ENCODE measurements at regions not wholly inside any gene's neighbourhood (a gene's known extent, or its start where the extent isn't known, plus 50 kb on each side); places are given as distances from the start of the nearest gene placed in this dataset.

GRCh38 chr3:17932136-17932771, 189.8 kb upstream of the TBC1D5 start:
- CTCF ChIA-PET: no interaction called here
- Mint-ChIP-seq H3K27me3 (ENCODE audit: low read depth) (peaks cover 8% of the 10 kb centered on the region), H3K4me3 (no peak overlapping the region), H3K4me1 (ENCODE audit: low read depth) (no peaks in the 10 kb centered on the region), H3K27ac (no peak overlapping the region), H3K36me3 (ENCODE audit: low read depth) (no peaks in the 10 kb centered on the region), H3K9me3 (no peaks in the 10 kb centered on the region)
- intact Hi-C loops (cut with micrococcal nuclease): no loop called here
- DNase-seq: no peak

- DNase-seq: no peak
- Mint-ChIP-seq H3K27me3 (ENCODE audit: low read depth) (peaks cover 8% of the 10 kb centered on the region), H3K9me3 (no peaks in the 10 kb centered on the region), H3K4me1 (ENCODE audit: low read depth) (no peaks in the 10 kb centered on the region), H3K27ac (no peak overlapping the region), H3K4me3 (no peak overlapping the region), H3K36me3 (ENCODE audit: low read depth) (no peaks in the 10 kb centered on the region)
- CTCF ChIA-PET: interaction anchor here (0.6 kb wide), 1 partner anchor 991 kb away, joined by 3 read pairs; no protein-coding TSS in a partner anchor
- intact Hi-C loops (cut with micrococcal nuclease): no loop called here
Observed at GRCh38 chr3:17931131-17931530, 188.7 kb upstream of the TBC1D5 start.

- intact Hi-C loops (cut with micrococcal nuclease): no loop called here
- no peak for DNase-seq
- Mint-ChIP-seq H3K4me1 (ENCODE audit: low read depth) (no peaks in the 10 kb centered on the region), H3K27me3 (ENCODE audit: low read depth) (peaks cover 4% of the 10 kb centered on the region), H3K36me3 (ENCODE audit: low read depth) (no peaks in the 10 kb centered on the region), H3K4me3 (no peak overlapping the region), H3K27ac (no peak overlapping the region), H3K9me3 (no peaks in the 10 kb centered on the region)
- CTCF ChIA-PET: interaction anchor here (1.0 kb wide), 1 partner anchor 183 kb away, joined by 3 read pairs; no protein-coding TSS in a partner anchor
Observed at GRCh38 chr3:17928502-17929145, 186.2 kb upstream of the TBC1D5 start.

- no peak for DNase-seq
- CTCF ChIA-PET: no interaction called here
- H3K4me1 Mint-ChIP-seq (ENCODE audit: low read depth): no peaks in the 10 kb centered on the region
- no peaks in the 10 kb centered on the region for H3K36me3 Mint-ChIP-seq (ENCODE audit: low read depth)
- H3K4me3 Mint-ChIP-seq: no peak overlapping the region
- intact Hi-C loops (cut with micrococcal nuclease): no loop called here
- H3K27ac Mint-ChIP-seq: no peak overlapping the region
- H3K9me3 Mint-ChIP-seq: no peaks in the 10 kb centered on the region
- H3K27me3 Mint-ChIP-seq (ENCODE audit: low read depth): peaks cover 2% of the 10 kb centered on the region
Observed at GRCh38 chr3:17927036-17927435, 184.6 kb upstream of the TBC1D5 start.

- Mint-ChIP-seq H3K4me1 (ENCODE audit: low read depth) (no peaks in the 10 kb centered on the region), H3K4me3 (no peak overlapping the region), H3K36me3 (ENCODE audit: low read depth) (no peaks in the 10 kb centered on the region), H3K9me3 (no peaks in the 10 kb centered on the region), H3K27ac (no peak overlapping the region), H3K27me3 (ENCODE audit: low read depth) (peaks cover 8% of the 10 kb centered on the region)
- intact Hi-C loops (cut with micrococcal nuclease): no loop called here
- CTCF ChIA-PET: no interaction called here
- no peak for DNase-seq
Observed at GRCh38 chr3:17915341-17915740, 172.9 kb upstream of the TBC1D5 start.

- H3K27me3 Mint-ChIP-seq (ENCODE audit: low read depth): peaks cover 8% of the 10 kb centered on the region
- H3K4me3 Mint-ChIP-seq: no peak overlapping the region
- H3K27ac Mint-ChIP-seq: no peak overlapping the region
- no peak for DNase-seq
- H3K4me1 Mint-ChIP-seq (ENCODE audit: low read depth): no peaks in the 10 kb centered on the region
- CTCF ChIA-PET: no interaction called here
- H3K9me3 Mint-ChIP-seq: no peaks in the 10 kb centered on the region
- no peaks in the 10 kb centered on the region for H3K36me3 Mint-ChIP-seq (ENCODE audit: low read depth)
- intact Hi-C loops (cut with micrococcal nuclease): no loop called here
Observed at GRCh38 chr3:17913359-17913758, 170.9 kb upstream of the TBC1D5 start.

GRCh38 chr3:17911986-17912760, 169.7 kb upstream of the TBC1D5 start:
- Mint-ChIP-seq H3K4me3 (no peak overlapping the region), H3K27ac (no peak overlapping the region), H3K27me3 (ENCODE audit: low read depth) (peaks cover 8% of the 10 kb centered on the region), H3K9me3 (no peaks in the 10 kb centered on the region), H3K36me3 (ENCODE audit: low read depth) (no peaks in the 10 kb centered on the region), H3K4me1 (ENCODE audit: low read depth) (no peaks in the 10 kb centered on the region)
- no peak for DNase-seq
- intact Hi-C loops (cut with micrococcal nuclease): no loop called here
- CTCF ChIA-PET: no interaction called here

- no peak overlapping the region for H3K4me3 Mint-ChIP-seq
- CTCF ChIA-PET: no interaction called here
- intact Hi-C loops (cut with micrococcal nuclease): no loop called here
- no peaks in the 10 kb centered on the region for H3K36me3 Mint-ChIP-seq (ENCODE audit: low read depth)
- peaks cover 8% of the 10 kb centered on the region for H3K27me3 Mint-ChIP-seq (ENCODE audit: low read depth)
- DNase-seq: no peak
- no peaks in the 10 kb centered on the region for H3K9me3 Mint-ChIP-seq
- no peak overlapping the region for H3K27ac Mint-ChIP-seq
- no peaks in the 10 kb centered on the region for H3K4me1 Mint-ChIP-seq (ENCODE audit: low read depth)
Observed at GRCh38 chr3:17910922-17911321, 168.5 kb upstream of the TBC1D5 start.

- H3K27ac Mint-ChIP-seq: no peak overlapping the region
- H3K4me3 Mint-ChIP-seq: no peak overlapping the region
- intact Hi-C loops (cut with micrococcal nuclease): no loop called here
- H3K9me3 Mint-ChIP-seq: no peaks in the 10 kb centered on the region
- H3K36me3 Mint-ChIP-seq (ENCODE audit: low read depth): no peaks in the 10 kb centered on the region
- DNase-seq: no peak
- CTCF ChIA-PET: no interaction called here
- H3K4me1 Mint-ChIP-seq (ENCODE audit: low read depth): no peaks in the 10 kb centered on the region
- H3K27me3 Mint-ChIP-seq (ENCODE audit: low read depth): peaks cover 8% of the 10 kb centered on the region
Observed at GRCh38 chr3:17909714-17910113, 167.3 kb upstream of the TBC1D5 start.

- H3K9me3 Mint-ChIP-seq: no peaks in the 10 kb centered on the region
- no peaks in the 10 kb centered on the region for H3K4me1 Mint-ChIP-seq (ENCODE audit: low read depth)
- CTCF ChIA-PET: no interaction called here
- no peaks in the 10 kb centered on the region for H3K36me3 Mint-ChIP-seq (ENCODE audit: low read depth)
- no peak overlapping the region for H3K27ac Mint-ChIP-seq
- intact Hi-C loops (cut with micrococcal nuclease): no loop called here
- H3K27me3 Mint-ChIP-seq (ENCODE audit: low read depth): peaks cover 8% of the 10 kb centered on the region
- H3K4me3 Mint-ChIP-seq: no peak overlapping the region
- DNase-seq: no peak
Observed at GRCh38 chr3:17908399-17909191, 166.2 kb upstream of the TBC1D5 start.

- H3K9me3 Mint-ChIP-seq: peaks cover 5% of the 10 kb centered on the region
- H3K4me1 Mint-ChIP-seq (ENCODE audit: low read depth): no peaks in the 10 kb centered on the region
- DNase-seq: no peak
- CTCF ChIA-PET: no interaction called here
- intact Hi-C loops (cut with micrococcal nuclease): no loop called here
- H3K4me3 Mint-ChIP-seq: no peak overlapping the region
- H3K36me3 Mint-ChIP-seq (ENCODE audit: low read depth): no peaks in the 10 kb centered on the region
- no peaks in the 10 kb centered on the region for H3K27me3 Mint-ChIP-seq (ENCODE audit: low read depth)
- no peak overlapping the region for H3K27ac Mint-ChIP-seq
Observed at GRCh38 chr3:17905996-17906395, 163.6 kb upstream of the TBC1D5 start.

GRCh38 chr3:17901893-17902292, 159.5 kb upstream of the TBC1D5 start:
- CTCF ChIA-PET: interaction anchor here (0.7 kb wide), 1 partner anchor 321 kb away, joined by 3 read pairs; no protein-coding TSS in a partner anchor
- H3K9me3 Mint-ChIP-seq: peaks cover 9% of the 10 kb centered on the region
- H3K4me3 Mint-ChIP-seq: no peak overlapping the region
- no peaks in the 10 kb centered on the region for H3K36me3 Mint-ChIP-seq (ENCODE audit: low read depth)
- no peaks in the 10 kb centered on the region for H3K4me1 Mint-ChIP-seq (ENCODE audit: low read depth)
- no peak for DNase-seq
- no peak overlapping the region for H3K27ac Mint-ChIP-seq
- H3K27me3 Mint-ChIP-seq (ENCODE audit: low read depth): no peaks in the 10 kb centered on the region
- intact Hi-C loops (cut with micrococcal nuclease): no loop called here

All from activated naive CD4-positive, alpha-beta T cell treated with anti-CD3 and anti-CD28 coated beads for 36 hours (primary cell).